ENCODE measurements at regions not wholly inside any gene's neighbourhood (a gene's known extent, or its start where the extent isn't known, plus 50 kb on each side); places are given as distances from the start of the nearest gene placed in this dataset.

- TF ChIP-seq, protein P1, sequence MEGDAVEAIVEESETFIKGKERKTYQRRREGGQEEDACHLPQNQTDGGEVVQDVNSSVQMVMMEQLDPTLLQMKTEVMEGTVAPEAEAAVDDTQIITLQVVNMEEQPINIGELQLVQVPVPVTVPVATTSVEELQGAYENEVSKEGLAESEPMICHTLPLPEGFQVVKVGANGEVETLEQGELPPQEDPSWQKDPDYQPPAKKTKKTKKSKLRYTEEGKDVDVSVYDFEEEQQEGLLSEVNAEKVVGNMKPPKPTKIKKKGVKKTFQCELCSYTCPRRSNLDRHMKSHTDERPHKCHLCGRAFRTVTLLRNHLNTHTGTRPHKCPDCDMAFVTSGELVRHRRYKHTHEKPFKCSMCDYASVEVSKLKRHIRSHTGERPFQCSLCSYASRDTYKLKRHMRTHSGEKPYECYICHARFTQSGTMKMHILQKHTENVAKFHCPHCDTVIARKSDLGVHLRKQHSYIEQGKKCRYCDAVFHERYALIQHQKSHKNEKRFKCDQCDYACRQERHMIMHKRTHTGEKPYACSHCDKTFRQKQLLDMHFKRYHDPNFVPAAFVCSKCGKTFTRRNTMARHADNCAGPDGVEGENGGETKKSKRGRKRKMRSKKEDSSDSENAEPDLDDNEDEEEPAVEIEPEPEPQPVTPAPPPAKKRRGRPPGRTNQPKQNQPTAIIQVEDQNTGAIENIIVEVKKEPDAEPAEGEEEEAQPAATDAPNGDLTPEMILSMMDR (IDR thresholded peaks at IDR 0.05): no peak
- ATAC-seq: no peak
- Histone ChIP-seq H3K27ac (no peak overlapping the region), H3K9me3 (peaks cover 0 to 8% of the 10 kb centered on the region in 2 donors), H3K4me1 (no peaks in the 10 kb centered on the region), H3K4me3 (no peak overlapping the region), H3K36me3 (no peaks in the 10 kb centered on the region), H3K27me3 (no peaks in the 10 kb centered on the region)
- intact Hi-C loops (cut with DNase I): no loop called here
- DNase-seq: no peak
These were observed 242.8 kb upstream of the GBE1 start for GRCh38 chr3:82004266-82004665.

DNA sequence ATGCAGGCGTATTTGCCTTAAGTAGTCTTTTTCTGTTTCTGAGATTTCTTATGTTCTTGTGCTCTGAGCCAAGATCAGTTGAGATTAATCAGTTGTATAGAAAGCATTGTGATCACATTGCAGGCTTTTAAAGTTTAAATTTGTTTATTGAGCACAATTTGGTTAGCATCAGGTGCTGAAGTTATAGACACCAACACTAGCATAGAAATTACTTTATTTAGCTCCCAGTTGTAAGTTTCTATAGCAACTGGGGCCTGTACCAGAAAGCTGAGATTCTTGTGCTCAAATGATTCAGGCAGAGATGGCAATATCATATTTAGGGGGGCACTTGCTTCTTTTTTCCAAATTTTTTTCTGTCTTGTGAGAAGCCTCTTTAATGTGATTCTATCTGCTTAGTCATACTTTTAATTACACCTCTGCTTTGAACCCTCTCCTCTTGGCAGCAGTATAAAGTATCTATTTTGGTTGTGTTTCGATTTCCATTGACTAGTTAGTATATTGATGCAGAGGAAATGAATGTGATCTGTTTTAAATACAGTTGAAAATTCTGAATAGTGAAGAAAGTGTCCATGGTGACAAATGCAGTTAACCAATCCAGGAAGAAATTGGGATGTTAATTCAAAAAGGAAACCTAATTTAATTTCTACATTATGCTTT is 241.7 kb upstream of the GBE1 start:
- Histone ChIP-seq H3K4me1 (no peaks in the 10 kb centered on the region), H3K4me3 (no peak overlapping the region), H3K27ac (no peak overlapping the region), H3K36me3 (no peaks in the 10 kb centered on the region), H3K27me3 (no peaks in the 10 kb centered on the region), H3K9me3 (peaks cover 0 to 8% of the 10 kb centered on the region in 2 donors)
- intact Hi-C loops (cut with DNase I): no loop called here
- DNase-seq (no peak), ATAC-seq (no peak)
- TF ChIP-seq, protein P1 (IDR thresholded peaks at IDR 0.05): no peak

DNA sequence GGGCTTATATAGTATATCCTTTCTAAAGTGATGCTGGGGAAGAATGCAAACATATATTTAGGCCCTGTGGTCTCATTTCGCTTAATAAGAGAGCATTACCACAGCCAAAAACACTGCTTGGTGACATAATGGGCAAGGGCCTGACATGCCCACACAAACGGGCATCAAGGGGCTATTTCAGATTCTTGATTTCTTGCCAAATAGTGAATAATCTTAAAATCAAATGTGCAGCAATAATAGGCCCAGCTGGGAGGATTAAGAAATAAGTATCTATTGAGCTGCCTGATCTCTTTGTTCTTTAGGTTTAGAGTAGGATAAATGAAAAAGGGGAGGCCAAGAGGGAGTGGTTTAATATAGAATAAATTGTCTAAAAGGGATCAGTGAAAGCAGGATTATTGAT is 241.0 kb upstream of the GBE1 start:
- Histone ChIP-seq H3K27me3 (no peaks in the 10 kb centered on the region), H3K4me3 (no peak overlapping the region), H3K27ac (no peak overlapping the region), H3K4me1 (no peaks in the 10 kb centered on the region), H3K9me3 (peaks cover 0 to 3% of the 10 kb centered on the region in 2 donors), H3K36me3 (no peaks in the 10 kb centered on the region)
- TF ChIP-seq, protein P1 (IDR thresholded peaks at IDR 0.05): no peak
- intact Hi-C loops (cut with DNase I): no loop called here
- no peak for ATAC-seq
- no peak for DNase-seq

DNA sequence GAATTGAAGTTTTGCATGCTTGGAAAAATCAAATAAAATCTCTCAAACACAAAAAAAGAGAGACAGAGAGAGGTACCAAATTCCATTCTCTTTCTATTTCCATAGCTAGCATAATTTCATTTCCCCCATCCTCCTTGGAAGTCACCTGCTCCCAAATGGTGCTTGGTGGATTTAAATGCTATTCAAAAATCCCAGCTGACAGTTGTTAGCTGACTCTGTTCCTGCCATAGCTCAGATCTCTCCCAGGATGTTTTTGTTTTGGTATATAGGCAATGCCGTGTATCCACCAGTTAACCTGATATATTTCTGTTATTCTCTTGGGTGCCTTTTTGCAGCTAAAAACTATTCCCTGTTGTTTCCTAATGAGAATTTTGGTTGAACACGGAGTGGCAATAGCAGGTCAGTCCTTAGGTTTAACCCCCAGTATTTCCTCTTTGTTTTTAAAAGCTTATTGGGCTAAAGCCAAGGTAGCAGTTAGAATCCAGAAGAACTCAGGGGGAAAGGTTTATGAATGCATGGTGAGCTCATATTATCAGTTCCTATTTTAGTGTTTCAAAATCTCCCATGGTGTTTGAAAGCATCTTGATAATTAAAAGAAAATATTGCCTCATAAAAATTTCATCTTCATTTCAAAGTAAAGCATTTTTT is 240.0 kb upstream of the GBE1 start:
- DNase-seq: no peak
- Histone ChIP-seq H3K27ac (no peak overlapping the region), H3K27me3 (no peaks in the 10 kb centered on the region), H3K4me1 (no peaks in the 10 kb centered on the region), H3K4me3 (no peak overlapping the region), H3K9me3 (no peaks in the 10 kb centered on the region), H3K36me3 (no peaks in the 10 kb centered on the region)
- ATAC-seq: no peak
- TF ChIP-seq, protein P1 (IDR thresholded peaks at IDR 0.05): no peak
- intact Hi-C loops (cut with DNase I): no loop called here

GRCh38 chr3:82000773-82001172 is 239.3 kb upstream of the GBE1 start:
- peaks cover 0 to 2% of the 10 kb centered on the region in 2 donors for H3K9me3 ChIP-seq
- no peak overlapping the region for H3K4me3 ChIP-seq
- intact Hi-C loops (cut with DNase I): no loop called here

More at GRCh38 chr3:82000773-82001172, 239.3 kb upstream of the GBE1 start:
- TF ChIP-seq, protein P1 (IDR thresholded peaks at IDR 0.05): no peak
- Histone ChIP-seq H3K36me3 (no peaks in the 10 kb centered on the region), H3K27ac (no peak overlapping the region), H3K27me3 (no peaks in the 10 kb centered on the region), H3K4me1 (no peaks in the 10 kb centered on the region)
- ATAC-seq: no peak
- DNase-seq: no peak

Data from left lung (tissue), 4 donors.